ENCODE measurements at regions not wholly inside any gene's neighbourhood (a gene's known extent, or its start where the extent isn't known, plus 50 kb on each side); places are given as distances from the start of the nearest gene placed in this dataset.
A peak's percentile ranks its signal among the peaks of the same experiment; 100 is the strongest.

DNA sequence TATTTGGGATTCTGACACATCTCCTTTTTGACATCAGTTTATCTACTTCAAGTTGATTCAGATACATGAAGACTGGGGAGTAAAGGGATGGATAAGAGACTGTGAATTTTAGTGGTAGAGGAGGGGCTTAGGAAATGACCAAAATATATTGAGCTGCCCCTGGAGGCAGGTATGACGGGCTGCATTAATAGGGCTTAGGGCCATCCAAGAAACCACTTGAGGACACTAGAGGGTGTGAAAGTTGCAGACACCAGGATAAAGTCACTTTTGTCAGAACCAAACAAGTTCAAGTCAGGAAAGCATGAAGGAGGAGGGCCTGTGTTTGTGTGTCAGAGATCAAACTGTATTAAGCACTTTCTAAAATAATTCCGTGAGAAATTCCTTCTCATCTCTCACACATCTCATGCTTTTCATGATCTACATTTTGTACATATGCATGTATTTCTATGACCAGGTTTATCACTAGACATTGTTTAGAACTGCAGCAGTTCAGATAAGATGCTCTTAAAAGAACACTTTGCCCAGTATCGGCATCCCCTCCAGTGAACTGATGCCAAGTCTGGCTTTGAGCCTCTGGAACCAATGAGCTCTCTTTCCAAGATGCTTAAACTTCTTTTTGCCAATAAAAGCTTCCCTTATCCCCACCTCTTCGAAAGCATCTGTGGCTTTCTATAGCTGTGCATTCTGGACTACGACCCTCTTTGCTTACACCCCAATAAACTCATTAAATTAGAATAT lies 136.9 kb downstream of the SLC38A1 start:
- DNase-seq, result no peak

GRCh38 chr12:46127656-46128055 lies 137.3 kb upstream of the SCAF11 start:
- DNase-seq, result no peak

GRCh38 chr12:46126050-46126727 lies 135.8 kb upstream of the SCAF11 start:
- DNase-seq, result no peak

GRCh38 chr12:46124848-46125619 lies 134.7 kb upstream of the SCAF11 start:
- peak; percentile 47 for DNase-seq

DNA sequence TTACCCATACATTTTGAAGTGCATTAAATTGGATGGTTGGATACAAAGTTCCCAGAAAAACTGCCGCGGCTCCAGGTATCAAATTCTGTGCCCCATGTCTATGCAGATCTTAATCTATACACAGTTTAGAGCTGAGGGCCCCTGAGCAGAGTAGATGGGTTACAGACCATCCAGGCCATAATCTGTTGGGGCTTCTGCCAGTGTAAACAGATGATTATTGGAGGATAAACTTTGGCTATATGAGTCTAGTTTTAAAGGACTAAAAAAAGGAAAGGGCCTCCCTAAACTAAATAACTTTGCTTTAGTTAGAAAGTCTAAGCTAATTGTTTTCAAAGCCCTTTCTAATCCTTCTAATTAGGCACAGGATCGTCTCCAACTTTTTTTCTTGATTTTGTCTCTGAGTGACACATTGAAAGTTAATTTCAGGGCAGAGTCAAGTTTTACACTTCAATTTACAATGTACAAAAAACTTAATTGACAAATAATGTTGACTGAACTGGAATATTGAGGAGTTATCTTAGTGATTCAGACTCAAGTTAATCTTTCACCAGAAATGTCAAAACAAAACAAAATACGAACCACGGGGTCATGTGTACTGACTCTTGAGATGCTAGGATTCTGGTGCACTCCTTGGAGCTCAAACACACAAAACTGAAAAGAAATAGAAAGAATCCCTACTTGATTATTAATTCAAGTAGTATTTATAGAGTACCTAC lies 133.9 kb upstream of the SCAF11 start:
- DNase-seq, result no peak

GRCh38 chr12:46112364-46112763 lies 122.0 kb upstream of the SCAF11 start:
- DNase-seq, result no peak

GRCh38 chr12:46111715-46112114 lies 121.3 kb upstream of the SCAF11 start:
- DNase-seq, result no peak

- no peak for DNase-seq
Observed at GRCh38 chr12:46110928-46111699, 120.7 kb upstream of the SCAF11 start.

DNA sequence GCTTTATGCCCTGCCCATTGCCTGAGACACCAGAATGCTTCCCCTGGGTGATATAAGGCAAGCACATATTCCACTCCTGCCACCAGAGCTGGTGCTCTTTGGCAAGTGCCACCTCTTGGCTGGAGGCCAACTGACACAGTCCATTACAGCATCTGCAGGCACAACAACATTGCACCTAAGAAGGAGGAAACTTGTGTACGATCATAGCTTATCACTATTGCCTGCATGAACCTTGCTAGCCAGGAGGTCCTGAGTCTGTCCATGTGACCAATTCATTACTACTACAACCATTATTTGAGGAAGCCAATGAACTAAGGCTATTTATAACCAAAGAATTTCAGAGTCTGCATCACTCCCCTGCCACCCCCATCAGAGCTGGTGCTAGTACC lies 119.8 kb upstream of the SCAF11 start:
- peak; percentile 14 for DNase-seq

DNA sequence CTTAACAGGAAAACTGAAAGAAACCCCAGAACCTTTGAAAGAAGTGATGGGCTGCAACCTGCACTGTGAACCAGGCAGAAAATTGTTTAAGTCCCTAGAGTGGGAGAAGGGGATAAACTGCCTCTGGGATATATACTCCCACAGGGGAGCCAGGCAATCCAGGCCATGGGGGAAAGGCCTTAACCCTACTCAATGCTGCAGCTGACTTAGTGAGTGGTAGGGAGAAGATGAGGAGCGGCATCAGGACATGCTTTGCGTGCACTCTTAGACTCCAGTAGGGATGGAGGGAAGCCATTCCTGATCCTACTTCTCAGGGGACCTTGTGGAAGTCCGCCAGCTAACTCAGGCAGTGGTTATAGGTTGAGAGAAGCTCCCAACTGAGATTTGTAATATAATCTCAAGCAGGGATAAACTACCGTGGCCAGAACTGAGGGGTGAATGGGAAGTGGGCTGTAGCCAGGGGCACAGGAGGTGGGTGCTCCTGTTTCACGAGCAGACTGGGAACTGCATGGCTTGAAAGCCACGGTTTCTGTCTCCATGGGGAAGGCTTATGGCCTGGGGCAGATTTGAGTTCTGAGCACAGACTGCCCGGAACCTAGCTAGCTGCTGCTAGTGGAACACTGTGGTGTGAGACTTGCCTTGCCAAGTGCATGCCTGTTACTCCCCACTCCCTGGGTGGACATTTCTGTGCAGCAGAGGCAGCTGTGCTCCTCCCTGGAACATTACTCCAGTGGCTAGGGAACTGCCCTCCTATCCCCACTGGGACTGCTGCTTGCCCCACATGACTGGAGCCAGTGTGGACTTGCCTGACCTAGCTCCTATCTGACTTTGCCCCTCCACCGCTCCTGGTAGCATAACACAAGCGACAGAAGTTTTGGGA lies 119.2 kb upstream of the SCAF11 start:
- no peak for DNase-seq

DNA sequence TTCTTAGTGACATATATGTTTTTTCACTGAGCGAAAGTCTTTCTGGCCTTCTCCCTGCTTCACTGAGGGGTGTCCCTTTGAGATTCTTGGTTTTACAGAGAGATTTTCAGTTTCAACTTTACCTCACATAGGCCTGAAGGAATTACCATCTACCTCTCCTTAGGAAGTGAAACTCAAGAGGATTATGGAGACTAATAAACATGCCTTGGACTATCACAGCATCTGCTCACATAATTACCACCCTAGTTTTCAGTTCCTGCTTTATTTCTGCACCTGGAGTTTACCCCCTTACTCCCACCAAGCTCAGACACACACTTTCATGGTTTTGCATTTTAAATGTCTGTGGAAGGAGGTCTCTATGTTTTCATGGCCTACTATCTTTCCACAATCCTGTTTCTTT lies 118.3 kb upstream of the SCAF11 start:
- no peak for DNase-seq

GRCh38 chr12:46107591-46107990 lies 117.2 kb upstream of the SCAF11 start:
- DNase-seq, result no peak

DNA sequence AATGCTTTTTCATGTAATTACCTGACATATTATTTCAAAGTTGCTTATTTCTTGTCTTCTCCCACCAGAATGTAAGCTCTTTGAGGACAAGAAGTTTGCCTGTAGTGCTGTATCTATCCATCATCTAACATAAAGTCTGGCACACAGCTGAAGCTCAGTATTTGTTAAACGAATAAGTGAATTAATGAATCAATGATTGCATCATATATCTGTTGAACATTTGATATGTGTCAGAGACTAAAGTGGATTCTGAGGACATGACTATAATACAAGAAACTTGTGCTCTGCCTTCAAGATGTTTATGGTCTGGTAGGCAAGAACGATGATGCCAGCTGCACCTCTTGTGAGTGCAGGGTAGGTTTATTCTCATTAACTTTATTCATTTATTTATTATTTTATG lies 115.4 kb upstream of the SCAF11 start:
- no peak for DNase-seq

GRCh38 chr12:46103559-46104383 lies 113.4 kb upstream of the SCAF11 start:
- no peak for DNase-seq

- no peak for DNase-seq
Observed at GRCh38 chr12:46101485-46101869, 111.1 kb upstream of the SCAF11 start.

GRCh38 chr12:46100551-46101484 lies 110.4 kb upstream of the SCAF11 start:
- DNase-seq, result no peak

GRCh38 chr12:46089414-46090162 lies 99.2 kb upstream of the SCAF11 start:
- DNase-seq, result no peak

DNA sequence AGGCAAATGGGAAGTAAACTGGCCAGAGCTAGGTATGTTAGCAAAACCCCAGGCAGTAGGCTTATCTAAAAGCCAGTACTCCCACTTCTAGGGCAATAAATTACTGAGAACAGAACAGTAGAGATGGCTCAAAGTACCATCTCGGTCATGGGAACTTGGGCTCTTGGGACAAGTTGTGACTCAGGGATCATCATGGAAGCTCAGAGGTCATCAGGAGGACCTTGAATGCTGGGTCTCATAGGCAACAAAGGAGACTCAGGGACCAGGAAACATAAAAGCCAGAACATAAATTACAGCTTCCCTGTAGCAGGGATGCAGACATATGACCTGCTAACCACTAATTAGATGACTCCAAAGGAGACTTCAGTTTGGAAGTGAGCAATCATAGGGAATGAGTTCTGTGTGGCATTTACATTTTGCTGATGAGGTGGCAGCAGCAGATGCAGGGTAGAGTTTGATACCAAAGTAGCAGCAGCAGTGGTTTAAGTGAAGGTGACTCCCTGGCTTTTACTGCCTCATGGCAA lies 97.6 kb upstream of the SCAF11 start:
- no peak for DNase-seq

Measured in DMS79 treated with DMSO at 0.1 percent for 48 hours (cell line).